Thoracic aorta (tissue), 2 donors: ENCODE measurements at regions not wholly inside any gene's neighbourhood (a gene's known extent, or its start where the extent isn't known, plus 50 kb on each side); places are given as distances from the start of the nearest gene placed in this dataset.

ENCODE experiments used
- ATAC-seq: fragments of 150-250 bp; one replicate; pipeline ENCODE4 v1.8.0; 2017; ENCODE audit warnings: low read depth; ENCODE audit not compliant: insufficient number of reproducible peaks, low FRiP score
- DNase-seq: peaks from one replicate; pipeline ENCODE4 v3.0.0-alpha.2; 2020; ENCODE audit warnings: low spot score
- H3K27ac ChIP-seq, 2 donors: fragments of 200-600 bp; sonication (generic); 1 replicate in 1 of 2; 2 replicates in 1 of 2; pipeline ENCODE4 v1.5.1; 2016; ENCODE audit warnings: mild to moderate bottlenecking in 2 of 2, moderate library complexity in 2 of 2
- H3K27me3 ChIP-seq: fragments of 200-600 bp; sonication (generic); replicated peaks from 2 replicates; pipeline ENCODE4 v1.6.0; 2016; ENCODE audit warnings: mild to moderate bottlenecking; ENCODE audit not compliant: insufficient read depth
- H3K36me3 ChIP-seq: fragments of 200-600 bp; sonication (generic); one replicate; pipeline ENCODE4 v1.5.1; 2016
- H3K4me1 ChIP-seq, 2 donors: fragments of 200-600 bp; sonication (generic); 1 replicate in 1 of 2; 2 replicates in 1 of 2; pipeline versions ENCODE4 v1.5.1 to v1.6.0; 2016; ENCODE audit warnings: low read depth in 2 of 2, mild to moderate bottlenecking in 1 of 2; ENCODE audit not compliant: control insufficient read depth in 1 of 2
- H3K4me3 ChIP-seq: fragments of 200-600 bp; sonication (generic); 2 replicates; pipeline ENCODE4 v1.5.1; 2016; ENCODE audit warnings: mild to moderate bottlenecking
- H3K9me3 ChIP-seq: fragments of 200-600 bp; sonication (generic); 2 replicates; pipeline ENCODE4 v1.5.1; 2016
- TF ChIP-seq, protein P1 (sequence below): fragments of 200-600 bp; sonication (generic); IDR thresholded peaks from one replicate; pipeline ENCODE4 v1.5.1; 2019; ENCODE audit warnings: antibody characterized with exemption

DNA sequence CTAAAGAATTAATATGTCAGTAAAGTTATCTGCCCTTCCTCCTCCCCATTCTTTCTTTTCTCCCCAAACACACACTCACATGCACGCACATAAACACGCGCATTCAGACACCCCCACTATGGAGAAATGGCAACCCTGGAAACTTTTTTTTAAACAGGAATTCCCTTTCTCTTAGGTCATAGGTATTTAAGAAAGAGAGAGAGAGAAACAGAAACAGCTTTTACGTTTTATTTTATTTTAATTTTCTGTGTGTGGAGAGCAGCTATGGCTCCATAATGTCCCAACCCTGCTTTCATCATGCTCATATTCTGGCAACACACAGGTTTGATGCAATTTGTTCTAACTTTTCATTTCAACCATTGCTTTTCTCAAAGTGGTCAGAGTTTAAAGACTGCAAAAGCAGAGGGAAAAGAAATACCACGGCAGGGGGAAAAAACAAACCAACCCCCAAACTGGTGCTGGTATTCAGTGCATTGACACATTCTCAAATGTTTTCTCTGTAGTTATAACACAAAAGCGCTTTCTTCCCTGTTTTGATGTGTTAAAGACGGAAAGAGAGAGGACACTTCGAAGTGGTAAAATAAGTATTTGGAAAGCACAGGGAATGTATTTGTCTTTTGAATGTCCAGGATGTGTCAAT, 126.0 kb upstream of the TMEM161B start:
- no peaks in the 10 kb centered on the region for H3K36me3 ChIP-seq
- no peak for ATAC-seq
- H3K27me3 ChIP-seq: no peaks in the 10 kb centered on the region
- H3K9me3 ChIP-seq: no peaks in the 10 kb centered on the region
- no peak overlapping the region for H3K4me3 ChIP-seq
- H3K27ac ChIP-seq: no peak overlapping the region
- H3K4me1 ChIP-seq: no peaks in the 10 kb centered on the region
- DNase-seq: no peak
- TF ChIP-seq, protein P1, sequence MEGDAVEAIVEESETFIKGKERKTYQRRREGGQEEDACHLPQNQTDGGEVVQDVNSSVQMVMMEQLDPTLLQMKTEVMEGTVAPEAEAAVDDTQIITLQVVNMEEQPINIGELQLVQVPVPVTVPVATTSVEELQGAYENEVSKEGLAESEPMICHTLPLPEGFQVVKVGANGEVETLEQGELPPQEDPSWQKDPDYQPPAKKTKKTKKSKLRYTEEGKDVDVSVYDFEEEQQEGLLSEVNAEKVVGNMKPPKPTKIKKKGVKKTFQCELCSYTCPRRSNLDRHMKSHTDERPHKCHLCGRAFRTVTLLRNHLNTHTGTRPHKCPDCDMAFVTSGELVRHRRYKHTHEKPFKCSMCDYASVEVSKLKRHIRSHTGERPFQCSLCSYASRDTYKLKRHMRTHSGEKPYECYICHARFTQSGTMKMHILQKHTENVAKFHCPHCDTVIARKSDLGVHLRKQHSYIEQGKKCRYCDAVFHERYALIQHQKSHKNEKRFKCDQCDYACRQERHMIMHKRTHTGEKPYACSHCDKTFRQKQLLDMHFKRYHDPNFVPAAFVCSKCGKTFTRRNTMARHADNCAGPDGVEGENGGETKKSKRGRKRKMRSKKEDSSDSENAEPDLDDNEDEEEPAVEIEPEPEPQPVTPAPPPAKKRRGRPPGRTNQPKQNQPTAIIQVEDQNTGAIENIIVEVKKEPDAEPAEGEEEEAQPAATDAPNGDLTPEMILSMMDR: no peak

GRCh38 chr5:88393716-88394535, 125.3 kb upstream of the TMEM161B start:
- DNase-seq: no peak
- H3K27ac ChIP-seq: no peak overlapping the region
- TF ChIP-seq, protein P1: no peak
- H3K27me3 ChIP-seq: no peaks in the 10 kb centered on the region
- H3K9me3 ChIP-seq: no peaks in the 10 kb centered on the region
- H3K36me3 ChIP-seq: no peaks in the 10 kb centered on the region
- ATAC-seq: no peak
- H3K4me1 ChIP-seq: no peaks in the 10 kb centered on the region
- H3K4me3 ChIP-seq: no peak overlapping the region

- Histone ChIP-seq H3K4me3 (no peak overlapping the region), H3K27ac (no peak overlapping the region), H3K36me3 (no peaks in the 10 kb centered on the region), H3K4me1 (no peaks in the 10 kb centered on the region), H3K27me3 (no peaks in the 10 kb centered on the region), H3K9me3 (no peaks in the 10 kb centered on the region)
- TF ChIP-seq, protein P1: no peak
- no peak for ATAC-seq
- DNase-seq: no peak
These were observed 124.4 kb upstream of the TMEM161B start for GRCh38 chr5:88393042-88393441.

DNA sequence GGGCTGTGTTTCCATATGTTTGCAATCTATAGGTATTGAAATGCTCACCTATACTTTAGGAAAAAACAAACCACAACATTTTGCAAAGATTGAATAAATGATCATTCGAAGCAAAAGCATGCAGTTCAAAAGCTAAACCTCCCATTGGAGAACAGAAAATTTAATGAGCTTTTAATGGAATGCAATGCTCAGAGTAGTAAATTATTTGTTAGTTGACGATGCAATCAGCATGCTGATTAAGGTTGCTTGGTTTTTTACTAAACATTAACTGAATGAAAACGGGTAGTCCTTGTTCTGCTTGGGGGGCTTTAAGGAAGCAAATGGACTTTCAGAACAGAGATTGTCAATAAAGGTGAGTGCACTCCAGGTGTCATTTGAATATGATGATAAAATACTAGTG, 123.3 kb upstream of the TMEM161B start:
- TF ChIP-seq, protein P1: no peak
- Histone ChIP-seq H3K36me3 (no peaks in the 10 kb centered on the region), H3K4me3 (no peak overlapping the region), H3K4me1 (no peaks in the 10 kb centered on the region), H3K27ac (no peak overlapping the region), H3K27me3 (no peaks in the 10 kb centered on the region), H3K9me3 (no peaks in the 10 kb centered on the region)
- DNase-seq (no peak), ATAC-seq (no peak)

- no peak overlapping the region for H3K27ac ChIP-seq
- no peaks in the 10 kb centered on the region for H3K36me3 ChIP-seq
- no peaks in the 10 kb centered on the region for H3K9me3 ChIP-seq
- TF ChIP-seq, protein P1: no peak
- DNase-seq (no peak), ATAC-seq (no peak)
- no peak overlapping the region for H3K4me3 ChIP-seq
- H3K4me1 ChIP-seq: no peaks in the 10 kb centered on the region
- H3K27me3 ChIP-seq: no peaks in the 10 kb centered on the region
These were observed 122.5 kb upstream of the TMEM161B start for GRCh38 chr5:88391116-88391515.
